SJSA1 (cell line): ENCODE measurements at regions not wholly inside any gene's neighbourhood (a gene's known extent, or its start where the extent isn't known, plus 50 kb on each side); places are given as distances from the start of the nearest gene placed in this dataset.
"Not testable (repeated sequence)": the region's sequence is repeated elsewhere in the genome, so short reads cannot be mapped to it uniquely, and the experiment has no call there.

Source experiments
- DNase-seq, 2 experiments: peaks; one replicate each; pipeline ENCODE4 v3.0.0-alpha.2; 2015 to 2020; ENCODE audit warnings: low spot score in 2 of 2, low read depth in 1 of 2
- H3K27ac ChIP-seq: fragments of 250-450 bp; sonication (Bioruptor Pico); 2 replicates; pipeline ENCODE4 v1.5.1; 2020; ENCODE audit warnings: mild to moderate bottlenecking, moderate library complexity
- H3K27me3 ChIP-seq: fragments of 250-450 bp; sonication (Bioruptor Pico); replicated peaks from 2 replicates; pipeline ENCODE4 v1.5.1; 2020; ENCODE audit warnings: mild to moderate bottlenecking, moderate library complexity
- H3K36me3 ChIP-seq: fragments of 250-450 bp; sonication (Bioruptor Pico); 2 replicates; pipeline ENCODE4 v1.5.1; 2020; ENCODE audit warnings: mild to moderate bottlenecking
- H3K4me1 ChIP-seq: fragments of 250-450 bp; sonication (Bioruptor Pico); replicated peaks from 2 replicates; pipeline ENCODE4 v1.6.1; 2021; ENCODE audit warnings: mild to moderate bottlenecking
- H3K4me3 ChIP-seq: fragments of 250-450 bp; sonication (Bioruptor Pico); 2 replicates; pipeline ENCODE4 v1.5.1; 2020; ENCODE audit warnings: mild to moderate bottlenecking
- H3K9me3 ChIP-seq: fragments of 250-450 bp; sonication (Bioruptor Pico); replicated peaks from 2 replicates; pipeline ENCODE4 v1.5.1; 2020; ENCODE audit warnings: mild to moderate bottlenecking

GRCh38 chr5:160498441-160499043, 76.9 kb downstream of the PTTG1 start:
- not testable (repeated sequence) for H3K9me3 ChIP-seq, H3K36me3 ChIP-seq, DNase-seq, H3K4me1 ChIP-seq, H3K27me3 ChIP-seq, H3K27ac ChIP-seq, H3K4me3 ChIP-seq

- H3K4me1 ChIP-seq = no peaks in the 10 kb centered on the region
- no peak overlapping the region for H3K4me3 ChIP-seq
- no peaks in the 10 kb centered on the region for H3K27me3 ChIP-seq
- no peaks in the 10 kb centered on the region for H3K36me3 ChIP-seq
- no peak for DNase-seq
- H3K9me3 ChIP-seq = no peaks in the 10 kb centered on the region
- no peak overlapping the region for H3K27ac ChIP-seq
These were observed 79.4 kb downstream of the PTTG1 start for GRCh38 chr5:160500786-160501779.

DNA sequence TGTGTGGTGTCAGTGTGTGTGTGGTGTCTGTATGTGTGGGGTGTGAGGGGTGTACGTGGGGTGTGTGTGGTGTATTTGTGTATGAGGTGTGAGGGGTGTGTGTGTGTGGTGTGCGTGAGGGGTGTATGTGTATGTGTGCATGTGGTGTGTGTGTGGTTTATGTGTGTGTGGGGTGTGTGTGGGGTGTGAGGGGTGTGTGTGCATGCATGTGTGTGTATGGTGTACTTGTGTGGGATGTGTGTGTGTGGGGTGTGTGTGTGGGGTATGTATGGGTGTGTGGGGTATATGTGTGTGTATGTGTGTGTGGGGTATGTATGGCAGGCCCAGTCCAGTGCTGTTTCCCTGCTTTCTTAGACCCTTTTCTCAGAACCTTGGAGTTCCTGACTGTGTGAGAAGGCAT, 83.3 kb downstream of the PTTG1 start:
- Histone ChIP-seq H3K36me3 (no peaks in the 10 kb centered on the region), H3K27me3 (no peaks in the 10 kb centered on the region), H3K4me3 (no peak overlapping the region), H3K9me3 (no peaks in the 10 kb centered on the region), H3K27ac (no peak overlapping the region), H3K4me1 (no peaks in the 10 kb centered on the region)
- DNase-seq = no peak

DNA sequence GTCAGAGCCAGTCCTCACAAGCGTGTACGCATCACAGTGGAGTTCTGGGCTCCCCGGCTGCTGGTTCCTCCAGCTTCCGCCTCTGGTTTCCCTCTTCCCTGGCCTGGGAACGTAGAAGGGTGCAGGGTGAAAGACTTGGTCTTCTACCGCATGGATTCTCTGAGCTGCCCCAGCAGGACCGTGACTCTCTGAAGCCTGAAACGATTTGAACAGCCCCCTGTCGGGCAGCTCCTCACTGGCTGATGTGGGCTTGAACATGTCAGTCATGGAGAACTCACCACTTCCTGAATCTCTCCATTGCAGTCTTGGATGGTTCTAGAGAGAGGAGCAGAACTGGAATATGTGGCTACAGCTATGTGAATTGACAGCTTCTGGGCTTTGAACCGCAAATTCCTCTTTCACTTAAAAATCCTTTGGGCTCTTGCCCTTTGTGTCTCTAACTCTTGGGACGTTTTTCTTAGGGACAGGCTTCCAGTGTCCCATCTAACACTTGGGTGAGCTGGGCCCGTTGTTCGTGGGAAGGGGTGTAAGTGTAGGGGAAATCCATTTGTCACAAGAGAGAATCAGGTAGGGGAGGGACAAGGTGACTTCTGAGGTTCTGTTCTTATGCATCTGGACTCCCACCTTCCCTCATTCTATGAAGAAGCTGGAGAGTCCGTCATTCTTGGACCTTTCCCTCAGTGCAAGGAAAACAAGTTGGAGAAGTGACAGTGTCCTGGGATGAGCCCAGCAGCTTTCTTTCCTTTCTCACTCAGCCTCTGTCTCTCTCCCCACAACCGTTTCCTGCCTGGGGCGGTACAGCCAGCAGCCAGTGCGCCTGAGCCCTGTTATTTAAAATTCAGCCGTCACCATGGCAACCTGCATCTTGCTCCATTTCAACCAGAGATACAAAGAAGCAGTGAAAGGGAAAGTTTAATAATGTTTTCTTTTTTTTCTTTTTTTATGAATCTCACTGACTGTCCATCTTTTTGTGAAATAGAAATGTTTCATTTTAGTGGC, 84.7 kb downstream of the PTTG1 start:
- Histone ChIP-seq H3K4me3 (no peak overlapping the region), H3K27me3 (no peaks in the 10 kb centered on the region), H3K4me1 (no peaks in the 10 kb centered on the region), H3K36me3 (no peaks in the 10 kb centered on the region), H3K9me3 (no peaks in the 10 kb centered on the region), H3K27ac (no peak overlapping the region)
- no peak for DNase-seq

DNA sequence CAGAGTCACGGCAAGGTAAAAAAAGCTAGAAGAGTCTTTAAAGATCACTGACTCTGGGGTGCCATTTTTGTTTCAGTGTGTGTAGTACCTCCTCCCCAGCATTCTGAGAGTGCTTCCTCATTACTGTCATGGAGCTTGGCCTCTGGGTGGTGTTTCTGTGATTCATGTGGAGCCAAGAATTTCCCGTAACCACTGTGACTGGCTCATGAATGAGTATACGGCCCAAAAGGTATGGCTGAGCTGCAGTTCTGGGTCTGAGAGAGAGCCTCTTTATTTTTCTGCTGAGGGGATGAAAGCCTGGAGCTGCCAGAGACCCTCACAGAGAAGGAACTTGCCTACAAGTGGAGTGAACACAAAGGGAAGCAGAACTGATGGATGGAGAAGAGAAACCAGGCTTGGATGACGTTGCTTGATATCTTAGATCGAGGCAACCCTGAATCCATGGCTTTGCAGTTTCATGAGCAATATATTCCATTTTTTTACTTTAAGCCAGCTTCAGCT, 85.6 kb downstream of the PTTG1 start:
- H3K9me3 ChIP-seq = no peaks in the 10 kb centered on the region
- no peak overlapping the region for H3K4me3 ChIP-seq
- H3K27me3 ChIP-seq = no peaks in the 10 kb centered on the region
- no peak for DNase-seq
- no peaks in the 10 kb centered on the region for H3K36me3 ChIP-seq
- H3K27ac ChIP-seq = no peak overlapping the region
- H3K4me1 ChIP-seq = no peaks in the 10 kb centered on the region

DNA sequence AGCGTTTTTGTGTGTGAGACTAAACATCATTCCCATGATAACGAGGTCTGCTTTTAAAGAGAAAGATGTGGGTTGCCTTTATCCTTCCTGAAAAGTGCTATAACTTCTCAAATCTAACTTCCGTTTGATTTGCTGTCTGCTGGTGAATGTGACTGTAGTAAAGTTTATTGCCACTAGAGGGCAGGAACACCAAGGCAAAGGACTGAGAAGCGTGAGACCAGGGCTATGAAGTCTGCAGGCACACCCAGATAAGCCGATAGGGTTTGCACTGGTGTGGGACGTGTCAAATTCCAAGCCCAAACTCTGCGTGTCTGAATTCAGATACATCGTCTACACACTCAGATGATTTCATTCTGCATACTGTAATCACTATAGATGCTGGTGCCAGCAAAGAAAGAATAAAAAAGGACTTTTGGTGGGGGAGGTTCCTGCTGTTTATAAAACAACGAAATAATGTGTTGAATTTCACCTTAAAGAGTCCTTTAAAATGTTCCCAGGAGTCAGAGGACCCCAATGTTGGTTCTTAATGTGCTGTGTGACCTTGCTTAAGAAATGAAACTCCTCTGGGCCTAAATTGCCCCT, 87.2 kb downstream of the PTTG1 start:
- no peak overlapping the region for H3K27ac ChIP-seq
- peak; percentile 68 to 73 for DNase-seq
- H3K4me1 ChIP-seq = no peaks in the 10 kb centered on the region
- no peaks in the 10 kb centered on the region for H3K27me3 ChIP-seq
- no peaks in the 10 kb centered on the region for H3K9me3 ChIP-seq
- H3K36me3 ChIP-seq = no peaks in the 10 kb centered on the region
- no peak overlapping the region for H3K4me3 ChIP-seq

DNA sequence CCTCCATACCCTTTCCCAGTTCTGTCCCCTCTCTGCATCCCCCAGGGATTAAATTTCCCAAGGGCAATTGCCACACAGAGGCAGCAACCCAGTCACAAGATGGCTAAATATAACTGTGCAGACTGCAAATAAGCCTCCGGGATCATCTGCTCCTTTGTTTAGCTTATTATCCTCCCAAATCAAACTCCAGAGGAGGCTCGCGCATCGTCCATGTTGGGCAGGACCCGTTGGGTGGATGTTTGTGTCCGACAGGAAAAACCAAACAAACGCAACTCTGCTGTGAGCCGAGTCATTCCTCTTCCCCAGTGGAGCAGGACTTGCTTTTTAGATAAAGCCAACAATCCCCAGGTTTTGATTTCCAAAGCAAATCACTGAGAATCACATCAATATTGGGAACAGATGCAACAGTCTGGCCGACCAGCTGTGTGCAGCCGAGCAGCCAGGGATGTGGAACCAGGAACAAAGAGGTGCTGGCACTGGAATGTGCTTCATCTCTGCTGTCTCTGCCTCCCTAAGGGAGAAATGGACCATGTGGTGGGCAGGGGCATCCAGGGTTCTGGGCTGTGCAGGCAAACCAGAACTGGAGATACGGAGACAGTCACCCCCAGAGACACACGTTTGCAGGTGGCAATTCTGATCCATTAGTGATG, 89.8 kb downstream of the PTTG1 start:
- H3K4me1 ChIP-seq = no peaks in the 10 kb centered on the region
- DNase-seq = no peak
- H3K36me3 ChIP-seq = no peaks in the 10 kb centered on the region
- no peak overlapping the region for H3K4me3 ChIP-seq
- H3K27ac ChIP-seq = no peak overlapping the region
- H3K27me3 ChIP-seq = no peaks in the 10 kb centered on the region; the same call in 1 of the 2 replicates
- H3K9me3 ChIP-seq = no peaks in the 10 kb centered on the region
